ENCODE measurements at regions not wholly inside any gene's neighbourhood (a gene's known extent, or its start where the extent isn't known, plus 50 kb on each side); places are given as distances from the start of the nearest gene placed in this dataset.

GRCh38 chr5:2164586-2164985 lies 281.9 kb upstream of the IRX4 start:
- Histone ChIP-seq H3K36me3 (ENCODE audit: low read depth, low read length) (no peaks in the 10 kb centered on the region), H3K79me2 (ENCODE audit: low read length) (no peaks in the 10 kb centered on the region), H3K9ac (ENCODE audit: low read length) (no peak overlapping the region), H3K27me3 (ENCODE audit: low read length) (peaks cover 57% of the 10 kb centered on the region), H3K4me3 (ENCODE audit: low read length) (no peak overlapping the region), H3F3A (ENCODE audit: low read length, unreplicated experiment) (no peaks in the 10 kb centered on the region), H3K4me2 (ENCODE audit: low read length) (no peak overlapping the region), H3K4me1 (ENCODE audit: insufficient read depth, low read length) (no peaks in the 10 kb centered on the region), H4K20me1 (ENCODE audit: low read length) (no peaks in the 10 kb centered on the region), H2AFZ (ENCODE audit: low read length) (no peak overlapping the region), H3K27ac (ENCODE audit: low read length) (no peak overlapping the region), H3K9me3 (ENCODE audit: low read length) (no peaks in the 10 kb centered on the region), H3K9me2 (replicated peaks; ENCODE audit: low read length) (no peaks in the 10 kb centered on the region)
- no peak for DNase-seq
- CTCF ChIA-PET = no interaction called here
- intact Hi-C loops (cut with micrococcal nuclease) = no loop called here
- no peak for ATAC-seq
- TF ChIP-seq EZH2phosphoT487 (IDR thresholded peaks at IDR 0.05; ENCODE audit: borderline replicate concordance, low read length) = no peak
- no peak for TF ChIP-seq EZH2 (IDR thresholded peaks at IDR 0.05; ENCODE audit: low read length, unreplicated experiment)
- TF ChIP-seq CTCF (conservative IDR thresholded peaks at IDR 0.05; ENCODE audit: low read depth, low read length) = no peak
- POLR2A ChIA-PET (ENCODE audit: unreplicated experiment) = no interaction called here
- BruUV-seq (replicated peaks) = no TSS peak

GRCh38 chr5:2163940-2164490 lies 281.3 kb upstream of the IRX4 start:
- ChIA-PET POLR2A (ENCODE audit: unreplicated experiment) (no interaction called here), CTCF (no interaction called here)
- no TSS peak for BruUV-seq (replicated peaks)
- H3K9me3 ChIP-seq (ENCODE audit: low read length) = no peaks in the 10 kb centered on the region
- no peak for TF ChIP-seq EZH2 (IDR thresholded peaks at IDR 0.05; ENCODE audit: low read length, unreplicated experiment)
- no peak for TF ChIP-seq EZH2phosphoT487 (IDR thresholded peaks at IDR 0.05; ENCODE audit: borderline replicate concordance, low read length)
- TF ChIP-seq CTCF (conservative IDR thresholded peaks at IDR 0.05; ENCODE audit: low read depth, low read length) = no peak
- intact Hi-C loops (cut with micrococcal nuclease) = no loop called here
- no peak overlapping the region for H3K4me2 ChIP-seq (ENCODE audit: low read length)
- no peaks in the 10 kb centered on the region for H3K79me2 ChIP-seq (ENCODE audit: low read length)
- ATAC-seq (no peak), DNase-seq (no peak)
- H3K9me2 ChIP-seq (replicated peaks; ENCODE audit: low read length) = no peaks in the 10 kb centered on the region
- H3K27ac ChIP-seq (ENCODE audit: low read length) = no peak overlapping the region
- peaks cover 52% of the 10 kb centered on the region for H3K27me3 ChIP-seq (ENCODE audit: low read length)
- no peaks in the 10 kb centered on the region for H3K4me1 ChIP-seq (ENCODE audit: insufficient read depth, low read length)
- no peak overlapping the region for H2AFZ ChIP-seq (ENCODE audit: low read length)
- no peak overlapping the region for H3K9ac ChIP-seq (ENCODE audit: low read length)
- H3F3A ChIP-seq (ENCODE audit: low read length, unreplicated experiment) = no peaks in the 10 kb centered on the region
- H3K36me3 ChIP-seq (ENCODE audit: low read depth, low read length) = no peaks in the 10 kb centered on the region
- H3K4me3 ChIP-seq (ENCODE audit: low read length) = no peak overlapping the region
- H4K20me1 ChIP-seq (ENCODE audit: low read length) = no peaks in the 10 kb centered on the region

- POLR2A ChIA-PET (ENCODE audit: unreplicated experiment) = no interaction called here
Measured at GRCh38 chr5:2163060-2163856, 280.5 kb upstream of the IRX4 start.

More at GRCh38 chr5:2163060-2163856, 280.5 kb upstream of the IRX4 start:
- Histone ChIP-seq H3K9ac (ENCODE audit: low read length) (no peak overlapping the region), H3K36me3 (ENCODE audit: low read depth, low read length) (no peaks in the 10 kb centered on the region), H3K4me3 (ENCODE audit: low read length) (no peak overlapping the region), H3K27me3 (ENCODE audit: low read length) (peaks cover 45% of the 10 kb centered on the region), H4K20me1 (ENCODE audit: low read length) (no peaks in the 10 kb centered on the region), H3K9me3 (ENCODE audit: low read length) (no peaks in the 10 kb centered on the region), H3F3A (ENCODE audit: low read length, unreplicated experiment) (no peaks in the 10 kb centered on the region), H3K27ac (ENCODE audit: low read length) (no peak overlapping the region), H3K4me1 (ENCODE audit: insufficient read depth, low read length) (no peaks in the 10 kb centered on the region), H2AFZ (ENCODE audit: low read length) (no peak overlapping the region), H3K79me2 (ENCODE audit: low read length) (no peaks in the 10 kb centered on the region), H3K4me2 (ENCODE audit: low read length) (no peak overlapping the region), H3K9me2 (replicated peaks; ENCODE audit: low read length) (no peaks in the 10 kb centered on the region)
- intact Hi-C loops (cut with micrococcal nuclease) = no loop called here
- DNase-seq = no peak
- ATAC-seq = no peak
- TF ChIP-seq CTCF (conservative IDR thresholded peaks at IDR 0.05; ENCODE audit: low read depth, low read length) (no peak), EZH2phosphoT487 (IDR thresholded peaks at IDR 0.05; ENCODE audit: borderline replicate concordance, low read length) (no peak), EZH2 (IDR thresholded peaks at IDR 0.05; ENCODE audit: low read length, unreplicated experiment) (no peak)
- CTCF ChIA-PET = no interaction called here
- BruUV-seq (replicated peaks) = no TSS peak
